Neural cell (in vitro differentiated cells): ENCODE measurements at regions not wholly inside any gene's neighbourhood (a gene's known extent, or its start where the extent isn't known, plus 50 kb on each side); places are given as distances from the start of the nearest gene placed in this dataset.
A peak's percentile ranks its signal among the peaks of the same experiment; 100 is the strongest.

ENCODE experiments used
- H2AFZ ChIP-seq: fragments of 200-600, 300-800 bp; sonication (generic), shearing (Covaris generic); 2 replicates; pipeline ENCODE4 v1.6.0; 2014; ENCODE audit warnings: low read depth, mild to moderate bottlenecking, antibody characterized with exemption, low read length, moderate library complexity
- H3F3A ChIP-seq: fragments of 200-600 bp; shearing (Covaris generic); 2 replicates; pipeline ENCODE4 v1.6.1; 2016; ENCODE audit warnings: mild to moderate bottlenecking, moderate library complexity, mixed read lengths, antibody characterized with exemption, low read length; ENCODE audit not compliant: insufficient read depth, poor library complexity, severe bottlenecking
- H3K27ac ChIP-seq: fragments of 200-600, 300-800 bp; sonication (generic), shearing (Covaris generic); 2 replicates; pipeline ENCODE4 v1.5.1; 2014; ENCODE audit warnings: mild to moderate bottlenecking, low read length, moderate library complexity
- H3K27me3 ChIP-seq: fragments of 300-800, 200-600 bp; sonication (generic), shearing (Covaris generic); 2 replicates; pipeline ENCODE4 v1.6.0; 2014; ENCODE audit warnings: mild to moderate bottlenecking, low read depth, low read length, moderate library complexity; ENCODE audit not compliant: insufficient read depth
- H3K36me3 ChIP-seq: fragments of 300-800, 200-600 bp; sonication (generic), shearing (Covaris generic); 2 replicates; pipeline ENCODE4 v1.5.1; 2014; ENCODE audit warnings: mild to moderate bottlenecking, antibody characterized with exemption, low read length, moderate library complexity; ENCODE audit not compliant: insufficient read depth
- H3K4me2 ChIP-seq: fragments of 300-800, 200-600 bp; sonication (generic), shearing (Covaris generic); 2 replicates; pipeline ENCODE4 v1.6.0; 2014; ENCODE audit warnings: mild to moderate bottlenecking, low read length
- H3K4me3 ChIP-seq: fragments of 300-800, 200-600 bp; sonication (generic), shearing (Covaris generic); 2 replicates; pipeline ENCODE4 v1.5.1; 2014; ENCODE audit warnings: mild to moderate bottlenecking, low read length, moderate library complexity
- H3K79me2 ChIP-seq: fragments of 200-600 bp; shearing (Covaris generic); replicated peaks from 2 replicates; pipeline ENCODE4 v1.6.0; 2014; ENCODE audit warnings: mild to moderate bottlenecking, low read length, moderate library complexity; ENCODE audit not compliant: insufficient read depth
- H3K9ac ChIP-seq: fragments of 300-800, 200-600 bp; sonication (generic), shearing (Covaris generic); 2 replicates; pipeline ENCODE4 v1.6.1; 2016; ENCODE audit warnings: mild to moderate bottlenecking, low read length, mixed read lengths
- H3K9me2 ChIP-seq: fragments of 200-600 bp; shearing (Covaris generic); 2 replicates; pipeline ENCODE4 v1.6.1; 2016; ENCODE audit warnings: mild to moderate bottlenecking, low read length, mixed read lengths; ENCODE audit not compliant: insufficient read depth
- H3K9me3 ChIP-seq: fragments of 200-600, 300-800 bp; sonication (generic), shearing (Covaris generic); 2 replicates; pipeline ENCODE4 v1.6.1; 2016; ENCODE audit warnings: mild to moderate bottlenecking, mixed run types, low read length, moderate library complexity, mixed read lengths
- H4K20me1 ChIP-seq: fragments of 200-600 bp; shearing (Covaris generic); 2 replicates; pipeline ENCODE4 v1.6.1; 2016; ENCODE audit warnings: mild to moderate bottlenecking, mixed run types; ENCODE audit not compliant: insufficient read depth
- CTCF ChIP-seq: fragments of 450-650 bp; IDR thresholded peaks from 2 replicates; pipeline ENCODE4 v1.5.1; 2014; ENCODE audit warnings: antibody characterized with exemption, mild to moderate bottlenecking, moderate library complexity; ENCODE audit not compliant: poor library complexity, severe bottlenecking
- EP300 ChIP-seq: fragments of 450-650 bp; conservative IDR thresholded peaks from 2 replicates; pipeline ENCODE4 v1.6.1; 2014; ENCODE audit warnings: antibody characterized with exemption, mild to moderate bottlenecking, moderate library complexity; ENCODE audit not compliant: poor library complexity, severe bottlenecking
- EZH2 ChIP-seq: fragments of 200-600, 300-800 bp; shearing (Covaris generic), sonication (generic); IDR thresholded peaks from 2 replicates; pipeline ENCODE4 v1.6.1; 2014; ENCODE audit warnings: antibody characterized with exemption, low read length, borderline replicate concordance, mild to moderate bottlenecking; ENCODE audit not compliant: insufficient read depth, poor library complexity, severe bottlenecking
- MXI1 ChIP-seq: fragments of 450-650 bp; conservative IDR thresholded peaks from 2 replicates; pipeline ENCODE4 v1.6.1; 2014; ENCODE audit warnings: antibody characterized with exemption, mild to moderate bottlenecking; ENCODE audit not compliant: poor library complexity, severe bottlenecking
- POLR2AphosphoS5 ChIP-seq: IDR thresholded peaks from 2 replicates; pipeline ENCODE4 v1.6.1; 2012
- RAD21 ChIP-seq: fragments of 450-650 bp; conservative IDR thresholded peaks from 2 replicates; pipeline ENCODE4 v1.6.1; 2014; ENCODE audit warnings: antibody characterized with exemption, mild to moderate bottlenecking, moderate library complexity
- REST ChIP-seq: IDR thresholded peaks from 2 replicates; pipeline ENCODE4 v1.6.1; 2012; ENCODE audit warnings: borderline replicate concordance
- SMC3 ChIP-seq: fragments of 450-650 bp; conservative IDR thresholded peaks from 2 replicates; pipeline ENCODE4 v1.6.1; 2014; ENCODE audit warnings: antibody characterized with exemption, mild to moderate bottlenecking, moderate library complexity; ENCODE audit not compliant: poor library complexity
- TAF1 ChIP-seq: IDR thresholded peaks from 2 replicates; pipeline ENCODE4 v1.6.1; 2012; ENCODE audit warnings: low read depth

- Histone ChIP-seq H3K9me3 (no peaks in the 10 kb centered on the region), H3K27me3 (no peaks in the 10 kb centered on the region)
These were observed 261.6 kb upstream of the SASH1 start for GRCh38 chr6:148081076-148081475.

GRCh38 chr6:148082044-148082443 is 260.6 kb upstream of the SASH1 start:
- Histone ChIP-seq H3K36me3 (no peaks in the 10 kb centered on the region), H4K20me1 (no peaks in the 10 kb centered on the region), H3K27ac (peak overlapping the region; percentile 35), H2AFZ (no peak overlapping the region), H3K27me3 (no peaks in the 10 kb centered on the region), H3K9me2 (no peaks in the 10 kb centered on the region), H3K4me3 (peak overlapping the region; percentile 21), H3K4me2 (no peak overlapping the region), H3K9me3 (no peaks in the 10 kb centered on the region), H3F3A (no peaks in the 10 kb centered on the region), H3K9ac (no peak overlapping the region), H3K79me2 (no peaks in the 10 kb centered on the region)
- TF ChIP-seq MXI1, result no peak
- no peak for TF ChIP-seq TAF1
- TF ChIP-seq EP300, result no peak
- no peak for TF ChIP-seq RAD21
- no peak for TF ChIP-seq EZH2
- TF ChIP-seq CTCF, result no peak
- TF ChIP-seq REST, result no peak
- TF ChIP-seq POLR2AphosphoS5, result no peak
- TF ChIP-seq SMC3, result no peak

More at GRCh38 chr6:148081076-148081475, 261.6 kb upstream of the SASH1 start:
- TF ChIP-seq POLR2AphosphoS5 (no peak), RAD21 (no peak), EP300 (no peak), CTCF (no peak)
- Histone ChIP-seq H3K9ac (no peak overlapping the region), H3K36me3 (no peaks in the 10 kb centered on the region), H3K27ac (no peak overlapping the region), H3F3A (no peaks in the 10 kb centered on the region), H3K79me2 (no peaks in the 10 kb centered on the region), H3K4me3 (no peak overlapping the region), H3K9me2 (no peaks in the 10 kb centered on the region), H4K20me1 (no peaks in the 10 kb centered on the region), H2AFZ (no peak overlapping the region), H3K4me2 (no peak overlapping the region)
